HG03103 (cell line): ENCODE measurements at regions not wholly inside any gene's neighbourhood (a gene's known extent, or its start where the extent isn't known, plus 50 kb on each side); places are given as distances from the start of the nearest gene placed in this dataset.
A peak's percentile ranks its signal among the peaks of the same experiment; 100 is the strongest.
"Not testable (repeated sequence)": the region's sequence is repeated elsewhere in the genome, so short reads cannot be mapped to it uniquely, and the experiment has no call there.

ENCODE experiments used
- ATAC-seq: cut with Tn5 transposase; IDR thresholded peaks from one replicate; pipeline ENCODE4 v1.9.1; 2021; ENCODE audit warnings: low read depth; ENCODE audit not compliant: unreplicated experiment

DNA sequence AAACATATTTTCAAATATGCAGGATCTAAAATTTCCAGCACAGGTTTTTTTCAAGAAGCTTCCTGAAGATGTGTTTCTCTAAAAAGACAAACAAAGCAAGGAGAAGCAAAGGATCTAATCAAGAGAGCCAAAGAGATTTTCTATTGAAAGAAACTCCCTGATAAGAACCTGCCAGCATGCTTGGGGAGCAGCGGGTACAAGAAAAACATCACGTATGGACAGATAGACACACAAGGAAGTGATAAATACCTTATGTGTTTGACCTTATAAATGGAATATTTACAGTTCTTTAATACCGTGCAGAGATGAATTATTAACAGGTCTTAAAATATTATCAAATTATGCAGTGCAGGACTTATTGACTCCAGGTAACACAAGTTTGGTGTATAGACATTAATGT, 562.1 kb downstream of the DACH1 start:
- ATAC-seq: no peak

DNA sequence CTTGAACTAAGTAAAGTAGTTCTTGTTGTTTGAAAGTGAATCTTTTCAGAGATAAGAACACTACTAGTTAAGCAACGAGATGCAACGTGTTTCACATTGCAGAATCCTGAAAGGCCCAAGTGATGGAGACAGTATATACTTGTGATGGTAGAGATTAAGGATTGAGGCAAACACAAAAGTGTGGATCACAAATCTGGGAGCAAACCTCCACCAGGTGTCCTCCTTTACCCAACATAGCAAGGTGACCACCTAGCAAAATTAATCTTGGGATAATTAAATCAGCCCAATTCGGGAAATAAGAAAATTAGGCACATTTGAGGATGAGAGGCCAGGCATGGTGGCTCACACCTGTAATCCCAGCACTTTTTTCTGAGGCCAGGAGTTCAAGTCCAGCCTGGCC, 563.9 kb downstream of the DACH1 start:
- no peak for ATAC-seq

GRCh38 chr13:71300602-71301001, 566.4 kb downstream of the DACH1 start:
- no peak for ATAC-seq

- ATAC-seq: no peak
Measured at GRCh38 chr13:71291842-71292146, 575.2 kb downstream of the DACH1 start.

DNA sequence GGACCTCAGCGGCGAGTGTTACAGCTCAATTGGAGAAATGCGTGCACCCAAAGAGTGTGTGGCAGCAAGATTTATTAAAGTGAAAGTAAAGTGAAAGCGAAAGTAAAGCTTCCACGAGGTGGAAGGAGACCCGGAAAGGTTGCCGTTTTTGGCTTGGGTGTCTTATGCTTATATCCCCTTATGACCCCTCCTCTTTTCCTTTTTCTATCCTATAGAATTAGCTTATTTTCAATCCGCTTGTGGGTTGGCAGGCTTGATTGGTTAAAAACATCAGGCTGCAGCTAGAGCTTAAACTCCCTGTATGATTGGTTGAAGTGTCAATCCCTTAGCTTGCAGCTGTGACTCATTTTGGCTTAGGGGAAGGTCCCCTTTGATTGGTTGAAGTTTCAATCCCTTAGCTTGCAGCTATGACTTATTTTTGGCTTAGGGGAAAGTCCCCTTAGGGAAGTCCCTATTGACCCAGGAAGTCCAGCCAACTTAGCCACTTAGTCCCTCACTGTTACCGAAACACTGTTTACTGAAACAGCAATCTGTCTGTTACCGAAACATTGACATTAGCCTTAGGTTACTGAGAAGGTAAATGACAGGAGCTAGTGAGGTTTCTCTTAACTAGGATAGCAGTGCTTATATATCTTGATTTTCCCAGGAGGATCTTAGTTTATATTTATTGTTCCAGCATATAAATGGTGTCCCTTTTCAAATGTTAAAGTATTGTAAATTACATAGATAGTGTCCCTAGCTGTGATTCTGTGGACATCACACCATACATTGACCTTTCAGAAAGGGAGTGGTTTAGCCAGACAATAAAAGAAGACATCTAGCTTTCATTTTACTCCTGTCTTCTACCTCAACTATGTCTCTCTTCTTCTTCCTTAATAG, 575.8 kb downstream of the DACH1 start:
- peak; percentile 75 for ATAC-seq

DNA sequence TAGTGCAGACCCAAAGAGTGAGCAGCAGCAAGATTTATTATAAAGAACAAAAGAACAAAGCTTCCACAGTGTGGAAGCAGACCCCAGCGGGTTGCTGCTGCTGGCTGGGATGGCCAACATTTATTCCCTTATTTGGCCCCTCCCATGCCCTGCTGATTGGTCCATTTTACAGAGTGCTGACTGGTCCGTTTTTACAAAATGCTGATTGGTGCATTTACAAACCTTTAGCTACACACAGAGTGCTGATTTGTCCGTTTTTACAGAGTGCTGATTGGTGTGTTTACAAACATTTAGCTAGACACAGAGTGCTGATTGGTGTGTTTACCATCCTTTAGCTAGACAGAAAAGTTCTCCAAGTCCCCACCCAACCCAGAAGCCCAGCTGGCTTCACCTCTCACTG, 577.0 kb downstream of the DACH1 start:
- not testable (repeated sequence) for ATAC-seq

DNA sequence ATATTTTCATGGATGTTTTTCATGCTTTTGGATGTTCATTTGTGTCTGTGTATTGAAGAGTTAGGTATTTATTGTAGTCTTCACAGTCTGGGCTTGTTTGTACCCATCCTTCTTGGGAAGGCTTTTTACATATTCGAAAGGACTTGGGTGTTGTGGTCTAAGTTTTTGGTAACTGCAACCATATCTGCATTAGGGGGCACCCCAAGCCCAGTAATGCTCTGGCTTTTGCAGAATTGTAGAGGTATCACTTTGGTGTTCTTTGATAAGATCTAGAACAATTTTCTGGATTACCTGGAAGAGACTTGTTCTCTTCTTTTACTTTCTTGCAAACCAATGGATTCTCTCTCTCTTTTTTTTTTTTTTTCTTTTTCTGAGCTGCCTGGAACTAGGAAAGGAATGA, 581.3 kb downstream of the DACH1 start:
- ATAC-seq: no peak

DNA sequence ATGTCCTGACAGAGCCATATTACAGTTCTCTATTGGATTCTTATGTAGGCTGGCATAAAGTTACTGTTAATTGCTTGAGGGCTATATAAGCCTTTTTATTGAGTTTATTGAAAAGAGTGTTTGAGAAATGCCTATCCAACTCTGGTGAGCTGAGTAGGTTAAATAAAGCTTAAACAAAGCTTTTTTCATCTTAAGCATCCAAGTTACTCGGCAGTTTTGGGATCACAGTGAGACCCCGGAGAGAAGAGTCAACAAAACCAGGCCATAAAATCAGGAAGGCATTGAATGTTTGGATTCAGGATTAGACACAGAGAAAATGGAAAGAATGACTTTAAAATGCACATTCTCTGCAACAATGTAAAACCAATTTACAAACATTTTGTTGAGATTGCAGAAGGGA, 588.5 kb downstream of the DACH1 start:
- no peak for ATAC-seq

- peak; percentile 87 for ATAC-seq
Measured at GRCh38 chr13:71274923-71275608, 591.9 kb downstream of the DACH1 start.

DNA sequence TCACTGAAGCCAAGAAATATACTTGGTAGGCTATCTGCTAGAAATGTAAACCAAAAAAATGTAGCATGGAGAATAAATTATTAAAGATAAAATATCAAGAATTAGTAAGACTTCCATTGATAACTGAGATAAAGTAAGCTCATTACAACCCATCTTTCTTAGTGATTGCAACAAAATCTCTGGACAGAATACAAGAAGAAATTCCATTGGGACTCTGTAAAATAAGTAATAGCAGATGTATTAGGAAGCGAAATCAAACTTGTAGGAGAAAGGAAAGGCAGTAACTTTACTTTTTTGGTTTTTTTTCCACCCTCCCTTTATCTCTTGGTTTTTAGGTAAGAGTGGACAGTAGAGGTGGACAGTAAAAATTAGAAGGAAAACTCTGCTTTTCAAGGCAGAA, 605.7 kb downstream of the DACH1 start:
- ATAC-seq: no peak

DNA sequence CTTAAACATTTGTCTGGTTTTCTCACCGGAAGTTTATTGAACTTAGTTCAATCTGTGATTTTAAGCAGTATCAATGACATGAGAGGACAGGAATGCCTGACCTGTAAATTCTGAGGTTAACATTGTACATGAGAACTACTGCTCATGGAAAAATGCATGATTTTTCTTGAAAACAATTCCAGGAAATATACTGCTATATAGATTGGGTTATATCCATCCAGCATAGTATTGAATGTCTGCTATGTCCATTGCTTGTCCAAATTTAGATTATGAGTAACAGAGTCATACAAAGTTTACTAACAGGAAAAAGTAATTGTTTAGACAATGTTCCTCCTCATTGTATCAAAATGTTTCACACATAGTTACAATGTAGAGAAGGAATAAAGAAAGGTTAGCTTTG, 606.8 kb downstream of the DACH1 start:
- ATAC-seq: no peak

- ATAC-seq: no peak
Measured at GRCh38 chr13:71255633-71256032, 611.4 kb downstream of the DACH1 start.

GRCh38 chr13:71254384-71254783, 612.6 kb downstream of the DACH1 start:
- no peak for ATAC-seq

GRCh38 chr13:71252184-71252704, 614.8 kb downstream of the DACH1 start:
- no peak for ATAC-seq

DNA sequence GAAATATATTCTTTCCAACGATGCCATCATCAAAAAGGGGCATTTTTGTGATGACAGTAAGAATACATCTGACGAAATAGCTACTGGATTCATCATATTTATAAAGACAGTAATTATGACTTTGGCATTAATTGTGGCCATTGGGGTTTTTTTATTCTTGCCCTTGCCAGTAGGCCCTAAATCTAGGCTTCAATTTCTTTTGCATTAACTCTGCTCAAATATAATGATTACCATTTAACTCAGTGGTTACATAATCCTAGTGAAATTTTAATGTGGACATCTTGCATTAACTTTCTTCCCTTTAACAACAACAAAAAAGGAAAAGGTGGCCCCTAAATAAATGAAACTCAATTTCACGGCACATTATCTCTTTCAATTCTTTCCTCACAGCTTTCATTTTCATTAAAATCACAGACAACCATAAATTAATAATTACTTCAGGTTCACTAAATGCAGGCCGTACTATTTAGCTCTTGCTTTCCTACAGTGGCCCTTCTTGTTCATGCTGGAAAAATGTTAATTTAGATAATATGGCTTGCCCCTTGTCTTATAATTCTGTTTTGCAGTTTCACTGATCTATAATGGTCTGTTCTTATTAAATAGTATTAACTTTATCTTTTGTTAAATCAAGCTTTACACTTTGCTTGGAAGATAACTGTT, 615.6 kb downstream of the DACH1 start:
- no peak for ATAC-seq

GRCh38 chr13:71249011-71249410, 618.0 kb downstream of the DACH1 start:
- ATAC-seq: no peak

- ATAC-seq: no peak
Measured at GRCh38 chr13:71244161-71244560, 622.8 kb downstream of the DACH1 start.

DNA sequence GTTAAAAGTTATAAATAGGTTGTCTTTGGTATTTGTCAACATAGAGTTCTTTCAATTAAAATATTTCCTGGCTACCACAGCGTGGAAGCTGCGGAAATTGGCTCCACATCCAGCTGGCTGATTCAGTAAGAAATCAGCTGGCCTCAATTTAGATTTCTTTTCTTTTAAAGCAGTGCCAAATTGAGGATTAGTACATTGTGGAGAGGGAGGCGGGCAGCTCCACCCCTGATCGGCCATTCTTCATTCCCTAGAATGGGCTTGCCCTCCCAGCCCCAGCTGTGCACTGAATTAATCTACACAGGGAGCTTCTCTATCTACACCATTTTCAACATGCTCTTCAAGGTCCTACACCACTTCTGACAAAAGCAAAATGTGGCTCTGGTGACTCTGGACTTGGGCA, 624.8 kb downstream of the DACH1 start:
- ATAC-seq: no peak

DNA sequence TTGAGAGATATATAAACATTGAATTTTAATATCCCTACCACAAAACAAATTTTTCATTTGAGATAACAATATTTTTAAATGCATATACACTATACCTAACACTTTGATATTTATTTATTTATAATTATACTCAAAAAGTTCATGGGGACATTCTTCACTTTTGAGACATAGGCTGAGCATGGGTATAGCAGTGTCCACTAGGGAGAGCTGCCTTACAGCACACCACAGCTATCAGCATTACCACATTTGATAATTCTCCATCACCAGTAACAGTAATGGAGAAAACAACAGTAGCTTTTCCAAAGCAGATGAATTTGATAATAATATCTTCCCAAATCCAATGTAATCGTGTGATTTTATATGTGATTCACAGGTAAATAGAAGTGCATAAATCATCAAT, 626.1 kb downstream of the DACH1 start:
- ATAC-seq: no peak

GRCh38 chr13:71237332-71237731, 629.7 kb downstream of the DACH1 start:
- no peak for ATAC-seq

- ATAC-seq: no peak
Measured at GRCh38 chr13:71219698-71220415, 647.1 kb downstream of the DACH1 start.
